ENCODE measurements at regions not wholly inside any gene's neighbourhood (a gene's known extent, or its start where the extent isn't known, plus 50 kb on each side); places are given as distances from the start of the nearest gene placed in this dataset.

- TF ChIP-seq, protein P1, sequence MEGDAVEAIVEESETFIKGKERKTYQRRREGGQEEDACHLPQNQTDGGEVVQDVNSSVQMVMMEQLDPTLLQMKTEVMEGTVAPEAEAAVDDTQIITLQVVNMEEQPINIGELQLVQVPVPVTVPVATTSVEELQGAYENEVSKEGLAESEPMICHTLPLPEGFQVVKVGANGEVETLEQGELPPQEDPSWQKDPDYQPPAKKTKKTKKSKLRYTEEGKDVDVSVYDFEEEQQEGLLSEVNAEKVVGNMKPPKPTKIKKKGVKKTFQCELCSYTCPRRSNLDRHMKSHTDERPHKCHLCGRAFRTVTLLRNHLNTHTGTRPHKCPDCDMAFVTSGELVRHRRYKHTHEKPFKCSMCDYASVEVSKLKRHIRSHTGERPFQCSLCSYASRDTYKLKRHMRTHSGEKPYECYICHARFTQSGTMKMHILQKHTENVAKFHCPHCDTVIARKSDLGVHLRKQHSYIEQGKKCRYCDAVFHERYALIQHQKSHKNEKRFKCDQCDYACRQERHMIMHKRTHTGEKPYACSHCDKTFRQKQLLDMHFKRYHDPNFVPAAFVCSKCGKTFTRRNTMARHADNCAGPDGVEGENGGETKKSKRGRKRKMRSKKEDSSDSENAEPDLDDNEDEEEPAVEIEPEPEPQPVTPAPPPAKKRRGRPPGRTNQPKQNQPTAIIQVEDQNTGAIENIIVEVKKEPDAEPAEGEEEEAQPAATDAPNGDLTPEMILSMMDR (conservative IDR thresholded peaks at IDR 0.05; ENCODE audit: low read depth, low read length), result no peak
- TF ChIP-seq EZH2 (IDR thresholded peaks at IDR 0.05; ENCODE audit: low read length, unreplicated experiment) (no peak), EZH2phosphoT487 (IDR thresholded peaks at IDR 0.05; ENCODE audit: borderline replicate concordance, low read length) (no peak)
Observed at GRCh38 chr12:58757422-58757821, 162.9 kb downstream of the LRIG3 start.
